ENCODE measurements at regions not wholly inside any gene's neighbourhood (a gene's known extent, or its start where the extent isn't known, plus 50 kb on each side); places are given as distances from the start of the nearest gene placed in this dataset.
"Not testable (repeated sequence)": the region's sequence is repeated elsewhere in the genome, so short reads cannot be mapped to it uniquely, and the experiment has no call there.

- Mint-ChIP-seq H3K4me3 (no peak overlapping the region), H3K4me1 (ENCODE audit: low read depth) (no peaks in the 10 kb centered on the region), H3K9me3 (peaks cover 4% of the 10 kb centered on the region), H3K27me3 (ENCODE audit: low read depth) (peaks cover 3% of the 10 kb centered on the region), H3K36me3 (ENCODE audit: insufficient read depth) (no peaks in the 10 kb centered on the region)
- no peak for ATAC-seq
- DNase-seq = no peak
Measured at GRCh38 chr9:15070716-15071115, 160.5 kb upstream of the FREM1 start.

- DNase-seq = no peak
- peaks cover 3% of the 10 kb centered on the region for H3K27me3 Mint-ChIP-seq (ENCODE audit: low read depth)
- no peak overlapping the region for H3K4me3 Mint-ChIP-seq
- no peaks in the 10 kb centered on the region for H3K36me3 Mint-ChIP-seq (ENCODE audit: insufficient read depth)
- ATAC-seq = no peak
- H3K4me1 Mint-ChIP-seq (ENCODE audit: low read depth) = no peaks in the 10 kb centered on the region
- no peaks in the 10 kb centered on the region for H3K9me3 Mint-ChIP-seq
Measured at GRCh38 chr9:15069106-15069505, 158.9 kb upstream of the FREM1 start.

- no peaks in the 10 kb centered on the region for H3K4me1 Mint-ChIP-seq (ENCODE audit: low read depth)
- no peak for DNase-seq
- H3K27me3 Mint-ChIP-seq (ENCODE audit: low read depth) = peaks cover 4% of the 10 kb centered on the region
- H3K4me3 Mint-ChIP-seq = no peak overlapping the region
- H3K36me3 Mint-ChIP-seq (ENCODE audit: insufficient read depth) = no peaks in the 10 kb centered on the region
- ATAC-seq = no peak
- no peaks in the 10 kb centered on the region for H3K9me3 Mint-ChIP-seq
Measured at GRCh38 chr9:15068261-15068660, 158.0 kb upstream of the FREM1 start.

GRCh38 chr9:15059003-15059402 is 148.8 kb upstream of the FREM1 start:
- no peaks in the 10 kb centered on the region for H3K9me3 Mint-ChIP-seq
- no peak overlapping the region for H3K4me3 Mint-ChIP-seq
- H3K36me3 Mint-ChIP-seq (ENCODE audit: insufficient read depth) = no peaks in the 10 kb centered on the region
- DNase-seq = no peak
- H3K4me1 Mint-ChIP-seq (ENCODE audit: low read depth) = no peaks in the 10 kb centered on the region
- peaks cover 12% of the 10 kb centered on the region for H3K27me3 Mint-ChIP-seq (ENCODE audit: low read depth)
- no peak for ATAC-seq

GRCh38 chr9:15058236-15058635 is 148.0 kb upstream of the FREM1 start:
- Mint-ChIP-seq H3K4me3 (no peak overlapping the region), H3K4me1 (ENCODE audit: low read depth) (no peaks in the 10 kb centered on the region), H3K36me3 (ENCODE audit: insufficient read depth) (no peaks in the 10 kb centered on the region), H3K9me3 (no peaks in the 10 kb centered on the region), H3K27me3 (ENCODE audit: low read depth) (peaks cover 11% of the 10 kb centered on the region)
- DNase-seq (no peak), ATAC-seq (no peak)

- not testable (repeated sequence) for ATAC-seq; H3K4me3 Mint-ChIP-seq; DNase-seq; H3K9me3 Mint-ChIP-seq; H3K36me3 Mint-ChIP-seq (ENCODE audit: insufficient read depth); H3K4me1 Mint-ChIP-seq (ENCODE audit: low read depth); H3K27me3 Mint-ChIP-seq (ENCODE audit: low read depth)
Measured at GRCh38 chr9:15055284-15055683, 145.1 kb upstream of the FREM1 start.

- Mint-ChIP-seq H3K27me3 (ENCODE audit: low read depth) (peaks cover 2% of the 10 kb centered on the region), H3K4me1 (ENCODE audit: low read depth) (no peaks in the 10 kb centered on the region), H3K9me3 (no peaks in the 10 kb centered on the region), H3K36me3 (ENCODE audit: insufficient read depth) (no peaks in the 10 kb centered on the region), H3K4me3 (no peak overlapping the region)
- DNase-seq (no peak), ATAC-seq (no peak)
Measured at GRCh38 chr9:15048772-15049171, 138.5 kb upstream of the FREM1 start.

- ATAC-seq (no peak), DNase-seq (no peak)
- Mint-ChIP-seq H3K27me3 (ENCODE audit: low read depth) (peaks cover 2% of the 10 kb centered on the region), H3K9me3 (no peaks in the 10 kb centered on the region), H3K4me3 (no peak overlapping the region), H3K4me1 (ENCODE audit: low read depth) (no peaks in the 10 kb centered on the region), H3K36me3 (ENCODE audit: insufficient read depth) (no peaks in the 10 kb centered on the region)
Measured at GRCh38 chr9:15047028-15047551, 136.9 kb upstream of the FREM1 start.

GRCh38 chr9:15033316-15033715 is 123.1 kb upstream of the FREM1 start:
- Mint-ChIP-seq H3K27me3 (ENCODE audit: low read depth) (no peaks in the 10 kb centered on the region), H3K4me1 (ENCODE audit: low read depth) (no peaks in the 10 kb centered on the region), H3K9me3 (peaks cover under 1% of the 10 kb centered on the region), H3K4me3 (no peak overlapping the region), H3K36me3 (ENCODE audit: insufficient read depth) (no peaks in the 10 kb centered on the region)
- DNase-seq = no peak
- no peak for ATAC-seq

- Mint-ChIP-seq H3K4me1 (ENCODE audit: low read depth) (no peaks in the 10 kb centered on the region), H3K4me3 (no peak overlapping the region), H3K9me3 (peaks cover 5% of the 10 kb centered on the region), H3K36me3 (ENCODE audit: insufficient read depth) (no peaks in the 10 kb centered on the region), H3K27me3 (ENCODE audit: low read depth) (no peaks in the 10 kb centered on the region)
- DNase-seq (no peak), ATAC-seq (no peak)
Measured at GRCh38 chr9:15032860-15033259, 122.6 kb upstream of the FREM1 start.

GRCh38 chr9:15021146-15021545 is 110.9 kb upstream of the FREM1 start:
- H3K4me1 Mint-ChIP-seq (ENCODE audit: low read depth) = no peaks in the 10 kb centered on the region
- peaks cover 5% of the 10 kb centered on the region for H3K27me3 Mint-ChIP-seq (ENCODE audit: low read depth)

GRCh38 chr9:15018096-15018637 is 107.9 kb upstream of the FREM1 start:
- Mint-ChIP-seq H3K36me3 (ENCODE audit: insufficient read depth) (no peaks in the 10 kb centered on the region), H3K4me1 (ENCODE audit: low read depth) (no peaks in the 10 kb centered on the region), H3K27me3 (ENCODE audit: low read depth) (no peaks in the 10 kb centered on the region), H3K9me3 (no peaks in the 10 kb centered on the region), H3K4me3 (no peak overlapping the region)
- DNase-seq = no peak
- no peak for ATAC-seq

More at GRCh38 chr9:15021146-15021545, 110.9 kb upstream of the FREM1 start:
- Mint-ChIP-seq H3K9me3 (no peaks in the 10 kb centered on the region), H3K4me3 (no peak overlapping the region), H3K36me3 (ENCODE audit: insufficient read depth) (no peaks in the 10 kb centered on the region)
- no peak for DNase-seq
- no peak for ATAC-seq

GRCh38 chr9:15010581-15010980 is 100.4 kb upstream of the FREM1 start:
- Mint-ChIP-seq H3K36me3 (ENCODE audit: insufficient read depth) (peaks cover 3% of the 10 kb centered on the region), H3K4me1 (ENCODE audit: low read depth) (no peaks in the 10 kb centered on the region), H3K4me3 (no peak overlapping the region), H3K27me3 (ENCODE audit: low read depth) (no peaks in the 10 kb centered on the region), H3K9me3 (no peaks in the 10 kb centered on the region)
- no peak for ATAC-seq
- no peak for DNase-seq

- no peaks in the 10 kb centered on the region for H3K27me3 Mint-ChIP-seq (ENCODE audit: low read depth)
- H3K36me3 Mint-ChIP-seq (ENCODE audit: insufficient read depth) = peaks cover 3% of the 10 kb centered on the region
- no peak overlapping the region for H3K4me3 Mint-ChIP-seq
- no peaks in the 10 kb centered on the region for H3K9me3 Mint-ChIP-seq
- no peak for DNase-seq
- no peaks in the 10 kb centered on the region for H3K4me1 Mint-ChIP-seq (ENCODE audit: low read depth)
- ATAC-seq = no peak
Measured at GRCh38 chr9:15007698-15008097, 97.5 kb upstream of the FREM1 start.

- ATAC-seq (no peak), DNase-seq (no peak)
- peaks cover 12% of the 10 kb centered on the region for H3K27me3 Mint-ChIP-seq (ENCODE audit: low read depth)
- no peaks in the 10 kb centered on the region for H3K36me3 Mint-ChIP-seq (ENCODE audit: insufficient read depth)
- H3K4me3 Mint-ChIP-seq = no peak overlapping the region
- H3K9me3 Mint-ChIP-seq = no peaks in the 10 kb centered on the region
- H3K4me1 Mint-ChIP-seq (ENCODE audit: low read depth) = peaks cover 29% of the 10 kb centered on the region
Measured at GRCh38 chr9:14994738-14995137, 84.5 kb upstream of the FREM1 start.
